ENCODE measurements at regions not wholly inside any gene's neighbourhood (a gene's known extent, or its start where the extent isn't known, plus 50 kb on each side); places are given as distances from the start of the nearest gene placed in this dataset.

DNA sequence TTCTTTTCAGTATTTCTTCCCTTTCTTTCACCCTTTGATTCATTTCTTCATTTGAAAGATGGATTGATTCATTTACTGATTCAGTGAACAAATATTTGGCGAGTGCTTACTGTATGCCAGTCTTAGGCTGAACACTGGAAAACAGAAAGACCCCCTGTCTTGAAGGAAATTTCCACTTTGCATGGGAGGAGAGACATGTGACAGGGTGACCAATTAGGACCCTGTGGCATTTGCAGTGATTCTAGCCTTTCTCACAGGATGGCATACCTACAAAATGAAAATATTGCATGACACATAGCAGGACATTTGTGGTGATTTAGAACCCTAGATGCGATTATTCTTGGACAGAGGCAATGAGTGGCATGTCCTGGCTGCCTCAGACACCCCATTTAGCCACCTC is 407.2 kb upstream of the SGCD start:
- POLR2A ChIA-PET, result no interaction called here
- DNase-seq (ENCODE audit: low read depth, low spot score), result no peak
- intact Hi-C loops (cut with micrococcal nuclease; ENCODE audit: unreplicated experiment), result no loop called here

GRCh38 chr5:155921621-155922020 is 405.3 kb upstream of the SGCD start:
- in situ Hi-C loops (cut with HindIII; ENCODE audit: low pct_unique_long_range_greater_than_20kb, low sequenced_read_pairs) (no loop called here), intact Hi-C loops (cut with micrococcal nuclease; ENCODE audit: unreplicated experiment) (no loop called here)
- DNase-seq (ENCODE audit: low read depth, low spot score) (no peak), ATAC-seq (no peak)
- Histone ChIP-seq H3K9me3 (ENCODE audit: control insufficient read depth, insufficient read depth, low read depth, low read length) (no peaks in the 10 kb centered on the region), H3K4me1 (ENCODE audit: control insufficient read depth, insufficient read depth, low read length) (no peaks in the 10 kb centered on the region), H3K4me3 (ENCODE audit: low read depth in 2 of 2, low read length in 2 of 2) (no peak overlapping the region), H3K36me3 (ENCODE audit: control insufficient read depth, insufficient read depth, low read length) (no peaks in the 10 kb centered on the region), H3K27me3 (ENCODE audit: control insufficient read depth, insufficient read depth, low read length) (no peaks in the 10 kb centered on the region), H3K27ac (ENCODE audit: low read length) (no peak overlapping the region)
- ChIA-PET CTCF (no interaction called here), POLR2A (no interaction called here)
- BruUV-seq (replicated peaks), result no TSS peak
- TF ChIP-seq, protein P1, sequence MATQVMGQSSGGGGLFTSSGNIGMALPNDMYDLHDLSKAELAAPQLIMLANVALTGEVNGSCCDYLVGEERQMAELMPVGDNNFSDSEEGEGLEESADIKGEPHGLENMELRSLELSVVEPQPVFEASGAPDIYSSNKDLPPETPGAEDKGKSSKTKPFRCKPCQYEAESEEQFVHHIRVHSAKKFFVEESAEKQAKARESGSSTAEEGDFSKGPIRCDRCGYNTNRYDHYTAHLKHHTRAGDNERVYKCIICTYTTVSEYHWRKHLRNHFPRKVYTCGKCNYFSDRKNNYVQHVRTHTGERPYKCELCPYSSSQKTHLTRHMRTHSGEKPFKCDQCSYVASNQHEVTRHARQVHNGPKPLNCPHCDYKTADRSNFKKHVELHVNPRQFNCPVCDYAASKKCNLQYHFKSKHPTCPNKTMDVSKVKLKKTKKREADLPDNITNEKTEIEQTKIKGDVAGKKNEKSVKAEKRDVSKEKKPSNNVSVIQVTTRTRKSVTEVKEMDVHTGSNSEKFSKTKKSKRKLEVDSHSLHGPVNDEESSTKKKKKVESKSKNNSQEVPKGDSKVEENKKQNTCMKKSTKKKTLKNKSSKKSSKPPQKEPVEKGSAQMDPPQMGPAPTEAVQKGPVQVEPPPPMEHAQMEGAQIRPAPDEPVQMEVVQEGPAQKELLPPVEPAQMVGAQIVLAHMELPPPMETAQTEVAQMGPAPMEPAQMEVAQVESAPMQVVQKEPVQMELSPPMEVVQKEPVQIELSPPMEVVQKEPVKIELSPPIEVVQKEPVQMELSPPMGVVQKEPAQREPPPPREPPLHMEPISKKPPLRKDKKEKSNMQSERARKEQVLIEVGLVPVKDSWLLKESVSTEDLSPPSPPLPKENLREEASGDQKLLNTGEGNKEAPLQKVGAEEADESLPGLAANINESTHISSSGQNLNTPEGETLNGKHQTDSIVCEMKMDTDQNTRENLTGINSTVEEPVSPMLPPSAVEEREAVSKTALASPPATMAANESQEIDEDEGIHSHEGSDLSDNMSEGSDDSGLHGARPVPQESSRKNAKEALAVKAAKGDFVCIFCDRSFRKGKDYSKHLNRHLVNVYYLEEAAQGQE (IDR thresholded peaks at IDR 0.05; ENCODE audit: insufficient read depth in 1 of 2, low read depth in 2 of 2, low read length in 1 of 2), result no peak

More for the DNA sequence above, 407.2 kb upstream of the SGCD start:
- BruUV-seq (replicated peaks), result no TSS peak
- H3K4me1 ChIP-seq (ENCODE audit: control insufficient read depth, insufficient read depth, low read length), result no peaks in the 10 kb centered on the region
- H3K4me3 ChIP-seq (ENCODE audit: low read depth in 2 of 2, low read length in 2 of 2), result no peak overlapping the region
- ATAC-seq, result no peak
- no peaks in the 10 kb centered on the region for H3K9me3 ChIP-seq (ENCODE audit: control insufficient read depth, insufficient read depth, low read depth, low read length)
- H3K27ac ChIP-seq (ENCODE audit: low read length), result no peak overlapping the region
- in situ Hi-C loops (cut with HindIII; ENCODE audit: low pct_unique_long_range_greater_than_20kb, low sequenced_read_pairs), result no loop called here
- H3K27me3 ChIP-seq (ENCODE audit: control insufficient read depth, insufficient read depth, low read length), result no peaks in the 10 kb centered on the region
- TF ChIP-seq, protein P1 (IDR thresholded peaks at IDR 0.05; ENCODE audit: insufficient read depth in 1 of 2, low read depth in 2 of 2, low read length in 1 of 2), result no peak
- no peak for TF ChIP-seq TCF7L2 (IDR thresholded peaks at IDR 0.05; ENCODE audit: low read depth, low read length)
- TF ChIP-seq CTCF (IDR thresholded peaks at IDR 0.05), result no peak
- TF ChIP-seq POLR2AphosphoS5 (IDR thresholded peaks at IDR 0.05; ENCODE audit: low read depth, low read length), result no peak
- TF ChIP-seq SIN3A (IDR thresholded peaks at IDR 0.05; ENCODE audit: borderline replicate concordance, insufficient read depth, low read depth, low read length), result no peak
- H3K36me3 ChIP-seq (ENCODE audit: control insufficient read depth, insufficient read depth, low read length), result no peaks in the 10 kb centered on the region
- CTCF ChIA-PET, result no interaction called here
